GM12891 (cell line): ENCODE measurements at regions not wholly inside any gene's neighbourhood (a gene's known extent, or its start where the extent isn't known, plus 50 kb on each side); places are given as distances from the start of the nearest gene placed in this dataset.

Experiments
- POLR2A ChIP-seq: IDR thresholded peaks from 2 replicates; pipeline ENCODE4 v1.6.1; 2011; ENCODE audit warnings: low read depth, low read length, control low read depth
- POLR2AphosphoS5 ChIP-seq: IDR thresholded peaks from 2 replicates; pipeline ENCODE4 v1.6.1; 2011; ENCODE audit warnings: low read depth, low read length, control low read depth

GRCh38 chr6:93639126-93639525 is 219.8 kb upstream of the EPHA7 start:
- no peak for TF ChIP-seq POLR2AphosphoS5
- TF ChIP-seq POLR2A: no peak
